GM12878 (cell line): ENCODE measurements at regions not wholly inside any gene's neighbourhood (a gene's known extent, or its start where the extent isn't known, plus 50 kb on each side); places are given as distances from the start of the nearest gene placed in this dataset.

Source experiments
- ATAC-seq: fragments of 200-7000 bp; cut with Tn5 transposase; 3 replicates; pipeline ENCODE4 v1.9.1; 2020; ENCODE audit warnings: mild to moderate bottlenecking, moderate library complexity
- BruUV-seq: library from RNA; stranded (reverse); fragments of 400-500 nt; replicated peaks from 2 replicates; lab custom pipeline; 2021; lab: Mats Ljungman, UMichigan
- CTCF ChIA-PET: fragments of 300-600 bp; sonication (Branson Sonifier 250); formaldehyde crosslinking; extraction: SDS; loops from one replicate; lab custom pipeline; 2021; ENCODE audit warnings: inconsistent platforms; lab: Yijun Ruan, JAX
- POLR2A ChIA-PET: fragments of 350-600 bp; formaldehyde crosslinking; extraction: SDS; loops from one replicate; lab custom pipeline; 2021; ENCODE audit warnings: inconsistent platforms; lab: Charles Lee
- RAD21 ChIA-PET: fragments of 300-600 bp; sonication (Branson Sonifier 250); formaldehyde crosslinking; loops from one replicate; lab custom pipeline; 2023; ENCODE audit warnings: antibody characterized with exemption; ENCODE audit not compliant: unreplicated experiment; lab: Charles Lee
- SMC1A ChIA-PET: fragments of 300-600 bp; sonication (Branson Sonifier 250); formaldehyde crosslinking; loops from one replicate; lab custom pipeline; 2023; ENCODE audit not compliant: unreplicated experiment, uncharacterized antibody; lab: Charles Lee
- DNase-seq: peaks from one replicate; pipeline ENCODE4 v3.0.0-alpha.2; 2011; ENCODE audit warnings: low read depth, low spot score
- FAIRE-seq: peaks from 3 replicates; lab custom pipeline; 2011; peaks lifted over from hg19 to GRCh38; lab: Jason Lieb, UNC
- H2AFZ ChIP-seq: 2 replicates; pipeline ENCODE4 v1.6.0; 2011; ENCODE audit warnings: low read depth, low read length, control low read depth; ENCODE audit not compliant: control insufficient read depth
- H3K27ac ChIP-seq: 2 replicates; pipeline ENCODE4 v1.5.1; 2011; ENCODE audit warnings: control low read depth; ENCODE audit not compliant: control insufficient read depth, insufficient read depth
- H3K27me3 ChIP-seq, 2 experiments: replicated peaks in 1 of 2; 2 replicates each; pipeline versions ENCODE4 v1.6.0 to v1.6.1; 2011; ENCODE audit warnings: low read length in 1 of 2; ENCODE audit not compliant: control insufficient read depth in 2 of 2, insufficient read depth in 2 of 2
- H3K36me3 ChIP-seq, 2 experiments: 2 replicates each; pipeline ENCODE4 v1.5.1; 2011; ENCODE audit warnings: low read length in 1 of 2; ENCODE audit not compliant: control insufficient read depth in 2 of 2, insufficient read depth in 2 of 2
- H3K4me1 ChIP-seq: 2 replicates; pipeline ENCODE4 v1.6.1; 2011; ENCODE audit warnings: mild to moderate bottlenecking, low read length, moderate library complexity, mixed read lengths; ENCODE audit not compliant: control insufficient read depth, insufficient read depth
- H3K4me2 ChIP-seq: 2 replicates; pipeline ENCODE4 v1.6.0; 2011; ENCODE audit warnings: control low read depth; ENCODE audit not compliant: control insufficient read depth, insufficient read depth
- H3K4me3 ChIP-seq: fragments of 200-600 bp; sonication (generic); 2 replicates; pipeline ENCODE4 v1.5.1; 2016
- H3K79me2 ChIP-seq: 2 replicates; pipeline ENCODE4 v1.6.0; 2011; ENCODE audit warnings: low read length; ENCODE audit not compliant: control insufficient read depth, insufficient read depth
- H3K9ac ChIP-seq: 2 replicates; pipeline ENCODE4 v1.8.0; 2011; ENCODE audit warnings: low read length, control low read depth, mixed read lengths; ENCODE audit not compliant: control insufficient read depth, insufficient read depth
- H3K9me3 ChIP-seq: replicated peaks from 3 replicates; pipeline ENCODE4 v1.5.1; 2011; ENCODE audit warnings: mild to moderate bottlenecking, low read length; ENCODE audit not compliant: control insufficient read depth, insufficient read depth
- H4K20me1 ChIP-seq: 2 replicates; pipeline ENCODE4 v1.6.0; 2011; ENCODE audit not compliant: control insufficient read depth, insufficient read depth
- ATF7 ChIP-seq: fragments of 450-650 bp; IDR thresholded peaks from 2 replicates; pipeline ENCODE4 v1.6.1; 2016; ENCODE audit warnings: low read depth, mild to moderate bottlenecking
- BCL11A ChIP-seq: IDR thresholded peaks from 2 replicates; pipeline ENCODE4 v1.6.1; 2011; ENCODE audit warnings: low read depth, low read length
- CTCF ChIP-seq, 3 experiments: IDR thresholded peaks in 2 of 3; conservative IDR thresholded peaks in 1 of 3; 2 replicates each; pipeline ENCODE4 v1.5.1; 2011; ENCODE audit warnings: low read depth in 3 of 3, low read length in 3 of 3, mild to moderate bottlenecking in 3 of 3, control low read depth in 2 of 3, moderate library complexity in 2 of 3, inconsistent platforms in 1 of 3, mixed read lengths in 1 of 3; ENCODE audit not compliant: control insufficient read depth in 2 of 3, insufficient read depth in 1 of 3; ENCODE audit errors: extremely low read depth in 1 of 3
- LARP7 ChIP-seq: fragments of 450-650 bp; IDR thresholded peaks from 2 replicates; pipeline ENCODE4 v1.6.1; 2017; ENCODE audit warnings: mild to moderate bottlenecking
- PAX8 ChIP-seq: fragments of 450-650 bp; IDR thresholded peaks from 2 replicates; pipeline ENCODE4 v1.6.1; 2017; ENCODE audit warnings: mild to moderate bottlenecking, moderate library complexity
- POLR2AphosphoS5 ChIP-seq: IDR thresholded peaks from 2 replicates; pipeline ENCODE4 v1.6.1; 2011; ENCODE audit warnings: mild to moderate bottlenecking, low read length, inconsistent platforms
- RCOR1 ChIP-seq: conservative IDR thresholded peaks from 2 replicates; pipeline ENCODE4 v1.6.1; 2012; ENCODE audit warnings: low read depth, low read length, improper control_type of control experiment
- RUNX3 ChIP-seq: IDR thresholded peaks from 2 replicates; pipeline ENCODE4 v1.6.1; 2012; ENCODE audit warnings: low read length, inconsistent platforms
- SIN3A ChIP-seq: IDR thresholded peaks from 2 replicates; pipeline ENCODE4 v1.6.1; 2012; ENCODE audit warnings: low read depth, low read length, improper control_type of control experiment
- SIX5 ChIP-seq: IDR thresholded peaks from 2 replicates; pipeline ENCODE4 v1.6.1; 2011; ENCODE audit warnings: mild to moderate bottlenecking, low read depth, low read length, moderate library complexity; ENCODE audit not compliant: severe bottlenecking
- SREBF2 ChIP-seq: IDR thresholded peaks from 2 replicates; pipeline ENCODE4 v1.6.1; 2012; ENCODE audit warnings: mild to moderate bottlenecking, low read length
- STAT3 ChIP-seq: IDR thresholded peaks from 2 replicates; pipeline ENCODE4 v1.6.1; 2011; ENCODE audit warnings: low read depth, low read length, improper control_type of control experiment
- USF2 ChIP-seq: IDR thresholded peaks from 2 replicates; pipeline ENCODE4 v1.6.1; 2011; ENCODE audit warnings: low read depth, low read length, improper control_type of control experiment, borderline replicate concordance
- YBX1 ChIP-seq: fragments of 450-650 bp; IDR thresholded peaks from 2 replicates; pipeline ENCODE4 v1.6.1; 2016; ENCODE audit warnings: antibody characterized with exemption
- ZBED1 ChIP-seq: IDR thresholded peaks from 2 replicates; pipeline ENCODE4 v1.6.1; 2016; ENCODE audit warnings: borderline replicate concordance
- ZNF24 ChIP-seq: fragments of 450-650 bp; IDR thresholded peaks from 2 replicates; pipeline ENCODE4 v1.6.1; 2017; ENCODE audit warnings: antibody characterized with exemption, mild to moderate bottlenecking
- ZNF274 ChIP-seq: IDR thresholded peaks from one replicate; pipeline ENCODE4 v1.8.0; 2011; ENCODE audit not compliant: insufficient read length, insufficient read depth
- WGBS: methylation state at CpG from one replicate; pipeline ENCODE4 v1.1.6; 2016; ENCODE audit warnings: low lambda C conversion rate; ENCODE audit not compliant: insufficient replicate concordance, insufficient coverage; ENCODE audit errors: missing lambda C conversion rate; 5-methylcytosine and 5-hydroxymethylcytosine counted together
- in situ Hi-C: fragments of 300-500 bp; cut with MboI; formaldehyde crosslinking; loops from 9 replicates; pipeline ENCODE4 v1.14.3; 2018; ENCODE audit warnings: mixed read lengths
- intact Hi-C: fragments of 100-400 bp; cut with micrococcal nuclease; formaldehyde crosslinking; loops from one replicate; pipeline ENCODE4 v1.14.2; 2022; ENCODE audit not compliant: unreplicated experiment

- ChIA-PET RAD21 (no interaction called here), SMC1A (no interaction called here), POLR2A (no interaction called here), CTCF (no interaction called here)
- Histone ChIP-seq H3K4me3 (no peak overlapping the region), H3K9ac (no peak overlapping the region), H3K27me3 (no peaks in the 10 kb centered on the region), H2AFZ (no peak overlapping the region), H3K4me1 (no peaks in the 10 kb centered on the region), H4K20me1 (no peaks in the 10 kb centered on the region), H3K4me2 (no peak overlapping the region), H3K9me3 (no peaks in the 10 kb centered on the region), H3K27ac (no peak overlapping the region), H3K36me3 (no peaks in the 10 kb centered on the region), H3K79me2 (no peaks in the 10 kb centered on the region)
- TF ChIP-seq LARP7: no peak
- TF ChIP-seq RCOR1: no peak
- no peak for TF ChIP-seq ATF7
- TF ChIP-seq ZBED1: no peak
- no peak for TF ChIP-seq SIX5
- no peak for TF ChIP-seq USF2
- TF ChIP-seq POLR2AphosphoS5: no peak
- no peak for TF ChIP-seq STAT3
- no peak for TF ChIP-seq YBX1
- TF ChIP-seq CTCF (IDR thresholded peaks at IDR 0.05 in 2 of 3, conservative IDR thresholded peaks at IDR 0.05 in 1 of 3; ENCODE audit: control insufficient read depth in 2 of 3, extremely low read depth in 1 of 3, insufficient read depth in 1 of 3, low read depth in 3 of 3, low read length in 3 of 3): no peak
- TF ChIP-seq ZNF24: no peak
- no peak for TF ChIP-seq PAX8
- no peak for TF ChIP-seq BCL11A
- no peak for TF ChIP-seq ZNF274
- no peak for TF ChIP-seq SREBF2
- TF ChIP-seq RUNX3: no peak
- TF ChIP-seq SIN3A: no peak
- DNase-seq: no peak
- intact Hi-C loops: no loop called here
- no TSS peak for BruUV-seq
- in situ Hi-C loops: no loop called here
- ATAC-seq: no peak
- 3% methylated on average over 2 of the region's 2 CpGs for WGBS
- FAIRE-seq: no peak
Observed at GRCh38 chr5:39775086-39775796, 350.5 kb upstream of the DAB2 start.
